ENCODE measurements at regions not wholly inside any gene's neighbourhood (a gene's known extent, or its start where the extent isn't known, plus 50 kb on each side); places are given as distances from the start of the nearest gene placed in this dataset.
"Not testable (repeated sequence)": the region's sequence is repeated elsewhere in the genome, so short reads cannot be mapped to it uniquely, and the experiment has no call there.

- Histone ChIP-seq H3K36me3 (ENCODE audit: control insufficient read depth, insufficient read depth, low read length) (no peaks in the 10 kb centered on the region), H3K27me3 (replicated peaks; ENCODE audit: control insufficient read depth, insufficient read depth, low read length) (no peaks in the 10 kb centered on the region), H3K4me3 (replicated peaks; ENCODE audit: low read depth, low read length) (no peak overlapping the region)
- TF ChIP-seq CTCF (IDR thresholded peaks at IDR 0.05; ENCODE audit: insufficient read depth, low read length, poor library complexity, severe bottlenecking), result no peak
- peak; percentile 36 for DNase-seq (ENCODE audit: extremely low read depth, insufficient read length)
Observed at GRCh38 chr12:46064548-46064947, 74.2 kb upstream of the SCAF11 start.

- H3K36me3 ChIP-seq (ENCODE audit: control insufficient read depth, insufficient read depth, low read length); H3K27me3 ChIP-seq (replicated peaks; ENCODE audit: control insufficient read depth, insufficient read depth, low read length); DNase-seq (ENCODE audit: extremely low read depth, insufficient read length); H3K4me3 ChIP-seq (replicated peaks; ENCODE audit: low read depth, low read length): not testable (repeated sequence)
Observed at GRCh38 chr12:46058697-46059096, 68.3 kb upstream of the SCAF11 start.

GRCh38 chr12:46050805-46051204 is 60.4 kb upstream of the SCAF11 start:
- Histone ChIP-seq H3K27me3 (replicated peaks; ENCODE audit: control insufficient read depth, insufficient read depth, low read length) (no peaks in the 10 kb centered on the region), H3K36me3 (ENCODE audit: control insufficient read depth, insufficient read depth, low read length) (no peaks in the 10 kb centered on the region), H3K4me3 (replicated peaks; ENCODE audit: low read depth, low read length) (no peak overlapping the region)
- no peak for DNase-seq (ENCODE audit: extremely low read depth, insufficient read length)
- no peak for TF ChIP-seq CTCF (IDR thresholded peaks at IDR 0.05; ENCODE audit: insufficient read depth, low read length, poor library complexity, severe bottlenecking)

- DNase-seq (ENCODE audit: extremely low read depth, insufficient read length), result no peak
- Histone ChIP-seq H3K36me3 (ENCODE audit: control insufficient read depth, insufficient read depth, low read length) (no peaks in the 10 kb centered on the region), H3K4me3 (replicated peaks; ENCODE audit: low read depth, low read length) (no peak overlapping the region), H3K27me3 (replicated peaks; ENCODE audit: control insufficient read depth, insufficient read depth, low read length) (no peaks in the 10 kb centered on the region)
- TF ChIP-seq CTCF (IDR thresholded peaks at IDR 0.05; ENCODE audit: insufficient read depth, low read length, poor library complexity, severe bottlenecking), result no peak
Observed at GRCh38 chr12:46049665-46050064, 59.3 kb upstream of the SCAF11 start.

GRCh38 chr12:46046436-46046835 is 56.1 kb upstream of the SCAF11 start:
- DNase-seq (ENCODE audit: extremely low read depth, insufficient read length), result no peak
- no peak for TF ChIP-seq CTCF (IDR thresholded peaks at IDR 0.05; ENCODE audit: insufficient read depth, low read length, poor library complexity, severe bottlenecking)
- Histone ChIP-seq H3K36me3 (ENCODE audit: control insufficient read depth, insufficient read depth, low read length) (no peaks in the 10 kb centered on the region), H3K4me3 (replicated peaks; ENCODE audit: low read depth, low read length) (no peak overlapping the region), H3K27me3 (replicated peaks; ENCODE audit: control insufficient read depth, insufficient read depth, low read length) (no peaks in the 10 kb centered on the region)

GRCh38 chr12:46043972-46044520 is 53.7 kb upstream of the SCAF11 start:
- H3K27me3 ChIP-seq (replicated peaks; ENCODE audit: control insufficient read depth, insufficient read depth, low read length), result no peaks in the 10 kb centered on the region
- no peaks in the 10 kb centered on the region for H3K36me3 ChIP-seq (ENCODE audit: control insufficient read depth, insufficient read depth, low read length)
- H3K4me3 ChIP-seq (replicated peaks; ENCODE audit: low read depth, low read length), result no peak overlapping the region
- no peak for TF ChIP-seq CTCF (IDR thresholded peaks at IDR 0.05; ENCODE audit: insufficient read depth, low read length, poor library complexity, severe bottlenecking)
- DNase-seq (ENCODE audit: extremely low read depth, insufficient read length), result no peak

Data from GM06990 (cell line).